ENCODE measurements at regions not wholly inside any gene's neighbourhood (a gene's known extent, or its start where the extent isn't known, plus 50 kb on each side); places are given as distances from the start of the nearest gene placed in this dataset.

GRCh38 chr4:147220833-147221232 lies 260.1 kb upstream of the EDNRA start:
- no peak for TF ChIP-seq ZFP30 (CRISPR knock-in tag; IDR thresholded peaks at IDR 0.05)
- TF ChIP-seq ARNTL (CRISPR knock-in tag; IDR thresholded peaks at IDR 0.05; ENCODE audit: borderline replicate concordance, low read depth): no peak
- no peak for TF ChIP-seq ZNF70 (CRISPR knock-in tag; IDR thresholded peaks at IDR 0.05)
- no peak for TF ChIP-seq POU6F1 (CRISPR knock-in tag; IDR thresholded peaks at IDR 0.05; ENCODE audit: borderline replicate concordance, low read depth)
- TF ChIP-seq TOX (CRISPR knock-in tag; IDR thresholded peaks at IDR 0.05; ENCODE audit: borderline replicate concordance): no peak
- no peak for TF ChIP-seq SNAI2 (CRISPR knock-in tag; IDR thresholded peaks at IDR 0.05)
- TF ChIP-seq RARB (CRISPR knock-in tag; IDR thresholded peaks at IDR 0.05): no peak
- no peak for TF ChIP-seq PPARA (CRISPR knock-in tag; IDR thresholded peaks at IDR 0.05; ENCODE audit: borderline replicate concordance)
- TF ChIP-seq ZNF8 (CRISPR knock-in tag; IDR thresholded peaks at IDR 0.05): no peak
- TF ChIP-seq TCF4 (CRISPR knock-in tag; IDR thresholded peaks at IDR 0.05; ENCODE audit: borderline replicate concordance): no peak
- no peak for TF ChIP-seq ESRRG (CRISPR knock-in tag; IDR thresholded peaks at IDR 0.05)
- no peak for TF ChIP-seq CSRNP3 (CRISPR knock-in tag; IDR thresholded peaks at IDR 0.05)
- no peak for TF ChIP-seq CREB5 (CRISPR knock-in tag; IDR thresholded peaks at IDR 0.05; ENCODE audit: low read depth)
- no peak for TF ChIP-seq ZNF565 (CRISPR knock-in tag; conservative IDR thresholded peaks at IDR 0.05; ENCODE audit: low read depth)
- ATAC-seq: no peak

GRCh38 chr4:147222906-147223305 lies 258.0 kb upstream of the EDNRA start:
- ATAC-seq: no peak
- TF ChIP-seq ZFP3 (CRISPR knock-in tag; IDR thresholded peaks at IDR 0.05): no peak
- no peak for TF ChIP-seq RARB (CRISPR knock-in tag; IDR thresholded peaks at IDR 0.05)
- TF ChIP-seq POU6F1 (CRISPR knock-in tag; IDR thresholded peaks at IDR 0.05; ENCODE audit: borderline replicate concordance, low read depth): no peak
- TF ChIP-seq, protein P1, sequence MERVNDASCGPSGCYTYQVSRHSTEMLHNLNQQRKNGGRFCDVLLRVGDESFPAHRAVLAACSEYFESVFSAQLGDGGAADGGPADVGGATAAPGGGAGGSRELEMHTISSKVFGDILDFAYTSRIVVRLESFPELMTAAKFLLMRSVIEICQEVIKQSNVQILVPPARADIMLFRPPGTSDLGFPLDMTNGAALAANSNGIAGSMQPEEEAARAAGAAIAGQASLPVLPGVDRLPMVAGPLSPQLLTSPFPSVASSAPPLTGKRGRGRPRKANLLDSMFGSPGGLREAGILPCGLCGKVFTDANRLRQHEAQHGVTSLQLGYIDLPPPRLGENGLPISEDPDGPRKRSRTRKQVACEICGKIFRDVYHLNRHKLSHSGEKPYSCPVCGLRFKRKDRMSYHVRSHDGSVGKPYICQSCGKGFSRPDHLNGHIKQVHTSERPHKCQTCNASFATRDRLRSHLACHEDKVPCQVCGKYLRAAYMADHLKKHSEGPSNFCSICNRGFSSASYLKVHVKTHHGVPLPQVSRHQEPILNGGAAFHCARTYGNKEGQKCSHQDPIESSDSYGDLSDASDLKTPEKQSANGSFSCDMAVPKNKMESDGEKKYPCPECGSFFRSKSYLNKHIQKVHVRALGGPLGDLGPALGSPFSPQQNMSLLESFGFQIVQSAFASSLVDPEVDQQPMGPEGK (CRISPR knock-in tag; IDR thresholded peaks at IDR 0.05; ENCODE audit: borderline replicate concordance): no peak
- no peak for TF ChIP-seq TOX (CRISPR knock-in tag; IDR thresholded peaks at IDR 0.05; ENCODE audit: borderline replicate concordance)
- TF ChIP-seq BACH2 (CRISPR knock-in tag; IDR thresholded peaks at IDR 0.05; ENCODE audit: borderline replicate concordance): no peak
- no peak for TF ChIP-seq SNAI2 (CRISPR knock-in tag; IDR thresholded peaks at IDR 0.05)
- no peak for TF ChIP-seq ISL1 (CRISPR knock-in tag; IDR thresholded peaks at IDR 0.05)
- no peak for TF ChIP-seq GLIS3 (CRISPR knock-in tag; IDR thresholded peaks at IDR 0.05)
- TF ChIP-seq, protein P2, sequence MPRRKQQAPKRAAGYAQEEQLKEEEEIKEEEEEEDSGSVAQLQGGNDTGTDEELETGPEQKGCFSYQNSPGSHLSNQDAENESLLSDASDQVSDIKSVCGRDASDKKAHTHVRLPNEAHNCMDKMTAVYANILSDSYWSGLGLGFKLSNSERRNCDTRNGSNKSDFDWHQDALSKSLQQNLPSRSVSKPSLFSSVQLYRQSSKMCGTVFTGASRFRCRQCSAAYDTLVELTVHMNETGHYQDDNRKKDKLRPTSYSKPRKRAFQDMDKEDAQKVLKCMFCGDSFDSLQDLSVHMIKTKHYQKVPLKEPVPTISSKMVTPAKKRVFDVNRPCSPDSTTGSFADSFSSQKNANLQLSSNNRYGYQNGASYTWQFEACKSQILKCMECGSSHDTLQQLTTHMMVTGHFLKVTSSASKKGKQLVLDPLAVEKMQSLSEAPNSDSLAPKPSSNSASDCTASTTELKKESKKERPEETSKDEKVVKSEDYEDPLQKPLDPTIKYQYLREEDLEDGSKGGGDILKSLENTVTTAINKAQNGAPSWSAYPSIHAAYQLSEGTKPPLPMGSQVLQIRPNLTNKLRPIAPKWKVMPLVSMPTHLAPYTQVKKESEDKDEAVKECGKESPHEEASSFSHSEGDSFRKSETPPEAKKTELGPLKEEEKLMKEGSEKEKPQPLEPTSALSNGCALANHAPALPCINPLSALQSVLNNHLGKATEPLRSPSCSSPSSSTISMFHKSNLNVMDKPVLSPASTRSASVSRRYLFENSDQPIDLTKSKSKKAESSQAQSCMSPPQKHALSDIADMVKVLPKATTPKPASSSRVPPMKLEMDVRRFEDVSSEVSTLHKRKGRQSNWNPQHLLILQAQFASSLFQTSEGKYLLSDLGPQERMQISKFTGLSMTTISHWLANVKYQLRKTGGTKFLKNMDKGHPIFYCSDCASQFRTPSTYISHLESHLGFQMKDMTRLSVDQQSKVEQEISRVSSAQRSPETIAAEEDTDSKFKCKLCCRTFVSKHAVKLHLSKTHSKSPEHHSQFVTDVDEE (CRISPR knock-in tag; IDR thresholded peaks at IDR 0.05): no peak
